Testis (tissue), 2 donors: ENCODE measurements at regions not wholly inside any gene's neighbourhood (a gene's known extent, or its start where the extent isn't known, plus 50 kb on each side); places are given as distances from the start of the nearest gene placed in this dataset.

Source experiments
- CTCF ChIP-seq, 3 experiments: fragments of 450-650 bp in 2 of 3; fragments of 200-600 bp in 1 of 3; sonication (generic) in 1 of 3; IDR thresholded peaks; one replicate each; pipeline ENCODE4 v1.5.1; 2016 to 2019; ENCODE audit warnings: antibody characterized with exemption in 3 of 3, mild to moderate bottlenecking in 2 of 3, moderate library complexity in 1 of 3
- POLR2A ChIP-seq: fragments of 450-650 bp; IDR thresholded peaks from one replicate; pipeline ENCODE4 v1.6.1; 2017; ENCODE audit warnings: antibody characterized with exemption, mild to moderate bottlenecking, moderate library complexity

- TF ChIP-seq CTCF (IDR thresholded peaks at IDR 0.05): no peak
- TF ChIP-seq POLR2A: no peak
These were observed 112.7 kb downstream of the FHL5 start for GRCh38 chr6:96675597-96675996.
